HL-60 (cell line): ENCODE measurements at regions not wholly inside any gene's neighbourhood (a gene's known extent, or its start where the extent isn't known, plus 50 kb on each side); places are given as distances from the start of the nearest gene placed in this dataset.

Source experiments
- TF ChIP-seq, protein P1 (sequence below): IDR thresholded peaks from one replicate; pipeline ENCODE4 v1.5.1; 2011; ENCODE audit warnings: low read length, control low read depth, inconsistent platforms; ENCODE audit not compliant: insufficient read depth
- TF ChIP-seq, protein P2 (sequence below): IDR thresholded peaks from 2 replicates; pipeline ENCODE4 v1.6.1; 2012; ENCODE audit warnings: low read depth; ENCODE audit not compliant: insufficient replicate concordance

DNA sequence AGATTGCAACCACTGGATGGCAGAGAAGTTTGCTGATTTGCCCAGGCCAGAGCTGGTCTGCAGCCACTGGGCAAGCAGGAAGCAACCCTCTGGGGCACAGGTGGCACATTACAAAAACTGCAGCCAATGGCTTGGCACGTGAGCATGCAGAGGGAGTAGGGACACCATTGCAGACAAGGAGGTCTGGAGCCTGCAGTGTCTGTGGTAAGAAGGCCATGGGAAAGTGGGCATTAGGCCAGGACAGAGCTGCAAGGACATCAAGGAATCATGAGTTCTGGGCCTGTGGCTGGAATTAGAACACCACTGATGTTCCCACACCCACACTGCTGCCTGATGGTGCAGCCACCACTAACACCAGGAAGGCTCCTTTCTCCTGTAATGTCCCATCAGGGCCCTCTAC lies 113.0 kb downstream of the TSEN15 start:
- TF ChIP-seq, protein P1, sequence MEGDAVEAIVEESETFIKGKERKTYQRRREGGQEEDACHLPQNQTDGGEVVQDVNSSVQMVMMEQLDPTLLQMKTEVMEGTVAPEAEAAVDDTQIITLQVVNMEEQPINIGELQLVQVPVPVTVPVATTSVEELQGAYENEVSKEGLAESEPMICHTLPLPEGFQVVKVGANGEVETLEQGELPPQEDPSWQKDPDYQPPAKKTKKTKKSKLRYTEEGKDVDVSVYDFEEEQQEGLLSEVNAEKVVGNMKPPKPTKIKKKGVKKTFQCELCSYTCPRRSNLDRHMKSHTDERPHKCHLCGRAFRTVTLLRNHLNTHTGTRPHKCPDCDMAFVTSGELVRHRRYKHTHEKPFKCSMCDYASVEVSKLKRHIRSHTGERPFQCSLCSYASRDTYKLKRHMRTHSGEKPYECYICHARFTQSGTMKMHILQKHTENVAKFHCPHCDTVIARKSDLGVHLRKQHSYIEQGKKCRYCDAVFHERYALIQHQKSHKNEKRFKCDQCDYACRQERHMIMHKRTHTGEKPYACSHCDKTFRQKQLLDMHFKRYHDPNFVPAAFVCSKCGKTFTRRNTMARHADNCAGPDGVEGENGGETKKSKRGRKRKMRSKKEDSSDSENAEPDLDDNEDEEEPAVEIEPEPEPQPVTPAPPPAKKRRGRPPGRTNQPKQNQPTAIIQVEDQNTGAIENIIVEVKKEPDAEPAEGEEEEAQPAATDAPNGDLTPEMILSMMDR, result no peak
- TF ChIP-seq, protein P2, sequence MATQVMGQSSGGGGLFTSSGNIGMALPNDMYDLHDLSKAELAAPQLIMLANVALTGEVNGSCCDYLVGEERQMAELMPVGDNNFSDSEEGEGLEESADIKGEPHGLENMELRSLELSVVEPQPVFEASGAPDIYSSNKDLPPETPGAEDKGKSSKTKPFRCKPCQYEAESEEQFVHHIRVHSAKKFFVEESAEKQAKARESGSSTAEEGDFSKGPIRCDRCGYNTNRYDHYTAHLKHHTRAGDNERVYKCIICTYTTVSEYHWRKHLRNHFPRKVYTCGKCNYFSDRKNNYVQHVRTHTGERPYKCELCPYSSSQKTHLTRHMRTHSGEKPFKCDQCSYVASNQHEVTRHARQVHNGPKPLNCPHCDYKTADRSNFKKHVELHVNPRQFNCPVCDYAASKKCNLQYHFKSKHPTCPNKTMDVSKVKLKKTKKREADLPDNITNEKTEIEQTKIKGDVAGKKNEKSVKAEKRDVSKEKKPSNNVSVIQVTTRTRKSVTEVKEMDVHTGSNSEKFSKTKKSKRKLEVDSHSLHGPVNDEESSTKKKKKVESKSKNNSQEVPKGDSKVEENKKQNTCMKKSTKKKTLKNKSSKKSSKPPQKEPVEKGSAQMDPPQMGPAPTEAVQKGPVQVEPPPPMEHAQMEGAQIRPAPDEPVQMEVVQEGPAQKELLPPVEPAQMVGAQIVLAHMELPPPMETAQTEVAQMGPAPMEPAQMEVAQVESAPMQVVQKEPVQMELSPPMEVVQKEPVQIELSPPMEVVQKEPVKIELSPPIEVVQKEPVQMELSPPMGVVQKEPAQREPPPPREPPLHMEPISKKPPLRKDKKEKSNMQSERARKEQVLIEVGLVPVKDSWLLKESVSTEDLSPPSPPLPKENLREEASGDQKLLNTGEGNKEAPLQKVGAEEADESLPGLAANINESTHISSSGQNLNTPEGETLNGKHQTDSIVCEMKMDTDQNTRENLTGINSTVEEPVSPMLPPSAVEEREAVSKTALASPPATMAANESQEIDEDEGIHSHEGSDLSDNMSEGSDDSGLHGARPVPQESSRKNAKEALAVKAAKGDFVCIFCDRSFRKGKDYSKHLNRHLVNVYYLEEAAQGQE, result no peak
